Stomach (tissue), 8 donors: ENCODE measurements at regions not wholly inside any gene's neighbourhood (a gene's known extent, or its start where the extent isn't known, plus 50 kb on each side); places are given as distances from the start of the nearest gene placed in this dataset.

ENCODE experiments used
- DNase-seq, 2 donors: peaks; one replicate each; pipeline versions ENCODE4 v3.0.0 to v3.0.0-alpha.2; 2013 to 2019
- H3K27ac ChIP-seq, 5 donors: fragments of 200-600 bp in 4 of 5; sonication (generic) in 4 of 5; one replicate each; pipeline ENCODE4 v1.5.1; 2013 to 2019; ENCODE audit warnings: mild to moderate bottlenecking in 1 of 5, moderate library complexity in 1 of 5
- H3K27me3 ChIP-seq, 3 donors: fragments of 200-600 bp; sonication (generic); one replicate each; pipeline ENCODE4 v1.5.1; 2017 to 2019; ENCODE audit warnings: mixed run types in 1 of 3
- H3K36me3 ChIP-seq, 4 donors: fragments of 200-600 bp; sonication (generic); 1 replicate in 3 of 4; 2 replicates in 1 of 4; pipeline ENCODE4 v1.5.1; 2016 to 2019
- H3K4me1 ChIP-seq, 4 donors: fragments of 200-600 bp; sonication (generic); one replicate each; pipeline ENCODE4 v1.5.1; 2016 to 2019
- H3K4me3 ChIP-seq, 4 donors: fragments of 200-600 bp; sonication (generic) in 3 of 4; one replicate each; pipeline ENCODE4 v1.5.1; 2016 to 2019; ENCODE audit warnings: mild to moderate bottlenecking in 1 of 4
- H3K9me3 ChIP-seq, 4 donors: fragments of 200-600 bp; sonication (generic); one replicate each; pipeline ENCODE4 v1.5.1; 2016 to 2019
- EP300 ChIP-seq: sonication (generic); formaldehyde crosslinking; IDR thresholded peaks from one replicate; pipeline ENCODE4 v1.6.1; 2017; ENCODE audit warnings: antibody characterized with exemption
- POLR2A ChIP-seq, 4 donors: fragments of 450-650 bp; IDR thresholded peaks; one replicate each; pipeline ENCODE4 v1.6.1; 2016; ENCODE audit warnings: antibody characterized with exemption in 4 of 4, control low read depth in 2 of 4, mild to moderate bottlenecking in 1 of 4, moderate library complexity in 1 of 4
- POLR2AphosphoS5 ChIP-seq, 3 donors: sonication (generic); formaldehyde crosslinking; IDR thresholded peaks; one replicate each; pipeline ENCODE4 v1.6.1; 2016; ENCODE audit warnings: antibody characterized with exemption in 3 of 3
- WGBS, 5 donors: extraction: QIAGEN DNeasy Blood & Tissue Kit in 3 of 5; methylation state at CpG; one replicate each; pipeline versions ENCODE4 v1.1.5 to v1.1.7; 2013 to 2018; 5-methylcytosine and 5-hydroxymethylcytosine counted together
- intact Hi-C: fragments of 100-400 bp; cut with DNase I; formaldehyde crosslinking; loops from one replicate; pipeline ENCODE4 v1.15.1; 2023; ENCODE audit warnings: low total_unique reads
- small RNA-seq, 4 donors: library from RNA; depleted of rRNA; stranded (forward); fragments of <200 nt; gene quantifications; one replicate each; pipeline ENCODE3, GENCODE V24; 2016
- TF ChIP-seq, protein P1 (sequence below), 7 experiments: fragments of 450-650 bp in 4 of 7; fragments of 200-600 bp in 3 of 7; sonication (generic) in 3 of 7; IDR thresholded peaks; one replicate each; pipeline ENCODE4 v1.5.1; 2016 to 2019; ENCODE audit warnings: antibody characterized with exemption in 7 of 7, control low read depth in 2 of 7, mild to moderate bottlenecking in 1 of 7
- donor health status: healthy with polysubstance abuse.
- donor health status: Bipolar disorder and iron deficiency.
- donor health status: healthy.

GRCh38 chr7:155864991-155865690 lies 52.9 kb upstream of the SHH start:
- peak in 1 of 2 donors; percentile 24 for DNase-seq
- intact Hi-C loops = no loop called here
- no peaks in the 10 kb centered on the region for H3K36me3 ChIP-seq
- TF ChIP-seq POLR2AphosphoS5 (IDR thresholded peaks at IDR 0.05) = no peak
- peak overlapping the region in 2 of 5 donors; percentile 33 to 63 for H3K27ac ChIP-seq
- WGBS, 5 donors = 79 to 86% (median 82%) methylated on average over 11 of the region's 11 CpGs
- peaks cover 0 to 43% (median 0%) of the 10 kb centered on the region in 3 donors for H3K27me3 ChIP-seq
- no peaks in the 10 kb centered on the region for H3K9me3 ChIP-seq
- peaks cover 18 to 36% (median 32%) of the 10 kb centered on the region in 4 donors for H3K4me1 ChIP-seq
- H3K4me3 ChIP-seq = no peak overlapping the region

DNA sequence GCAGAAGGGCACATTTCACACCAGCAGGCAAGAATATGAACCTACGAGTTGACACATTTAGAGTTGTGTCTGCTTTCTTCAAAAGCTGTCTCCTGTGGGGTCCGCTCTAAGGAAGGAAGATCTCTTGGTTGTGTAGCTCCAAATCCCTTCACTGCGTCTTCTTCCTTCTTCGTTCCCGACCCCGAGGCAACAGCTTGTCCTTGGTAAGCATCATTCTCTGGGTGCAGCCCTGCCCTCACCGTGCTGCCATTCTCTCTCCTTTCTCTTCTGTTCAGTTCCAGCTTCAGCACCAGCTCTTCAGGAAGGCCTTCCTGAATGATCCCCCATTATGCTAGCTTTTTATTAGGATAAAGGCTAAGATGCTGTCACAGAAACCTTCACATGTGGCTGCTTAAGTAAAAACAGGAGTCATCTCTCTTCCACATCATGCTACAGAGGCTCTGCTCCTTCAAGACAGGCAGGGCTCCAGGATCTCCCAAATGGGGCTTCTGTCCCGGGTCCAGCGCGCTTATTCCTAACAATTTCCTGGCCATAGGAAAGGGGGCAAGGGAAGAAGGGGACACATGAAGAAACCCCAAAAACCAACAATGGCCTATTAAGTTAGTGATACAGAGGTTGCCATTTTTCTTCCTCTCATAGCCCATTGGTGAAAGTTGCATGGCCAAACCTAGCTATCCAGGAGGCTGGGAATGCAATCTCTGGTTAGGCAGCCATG lies 52.2 kb upstream of the SHH start:
- 79 to 95% (median 91%) methylated on average over 10 of the region's 10 CpGs for WGBS, 5 donors
- peaks cover 0 to 43% (median 0%) of the 10 kb centered on the region in 3 donors for H3K27me3 ChIP-seq
- intact Hi-C loops = no loop called here
- H3K27ac ChIP-seq = no peak overlapping the region
- no peak overlapping the region for H3K4me3 ChIP-seq
- H3K4me1 ChIP-seq = peaks cover 18 to 36% (median 32%) of the 10 kb centered on the region in 4 donors
- no peak for DNase-seq
- TF ChIP-seq EP300 = no peak
- H3K36me3 ChIP-seq = no peaks in the 10 kb centered on the region
- H3K9me3 ChIP-seq = no peaks in the 10 kb centered on the region

DNA sequence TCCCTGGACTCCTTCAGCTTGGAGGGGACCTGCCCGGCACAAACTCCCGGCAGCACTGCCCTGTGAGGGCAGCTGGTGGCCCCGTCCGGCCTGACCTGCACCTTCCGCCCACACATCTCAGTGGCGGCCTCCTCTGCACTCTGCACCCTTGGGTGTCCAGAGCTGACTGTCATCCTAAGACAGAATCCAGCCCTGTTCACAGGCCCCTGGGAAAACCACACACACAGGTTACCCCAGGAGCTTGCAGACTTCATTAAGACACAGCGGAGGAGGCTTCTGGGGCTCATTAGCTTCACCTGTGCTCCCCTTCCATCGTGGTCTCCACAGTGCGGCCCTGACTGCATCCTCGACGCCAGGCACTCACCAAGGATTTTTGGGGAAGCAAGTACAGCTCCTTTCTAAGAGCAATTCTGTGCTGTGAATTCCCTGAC lies 51.5 kb upstream of the SHH start:
- DNase-seq = peak in 1 of 2 donors; percentile 17
- intact Hi-C loops = no loop called here

DNA sequence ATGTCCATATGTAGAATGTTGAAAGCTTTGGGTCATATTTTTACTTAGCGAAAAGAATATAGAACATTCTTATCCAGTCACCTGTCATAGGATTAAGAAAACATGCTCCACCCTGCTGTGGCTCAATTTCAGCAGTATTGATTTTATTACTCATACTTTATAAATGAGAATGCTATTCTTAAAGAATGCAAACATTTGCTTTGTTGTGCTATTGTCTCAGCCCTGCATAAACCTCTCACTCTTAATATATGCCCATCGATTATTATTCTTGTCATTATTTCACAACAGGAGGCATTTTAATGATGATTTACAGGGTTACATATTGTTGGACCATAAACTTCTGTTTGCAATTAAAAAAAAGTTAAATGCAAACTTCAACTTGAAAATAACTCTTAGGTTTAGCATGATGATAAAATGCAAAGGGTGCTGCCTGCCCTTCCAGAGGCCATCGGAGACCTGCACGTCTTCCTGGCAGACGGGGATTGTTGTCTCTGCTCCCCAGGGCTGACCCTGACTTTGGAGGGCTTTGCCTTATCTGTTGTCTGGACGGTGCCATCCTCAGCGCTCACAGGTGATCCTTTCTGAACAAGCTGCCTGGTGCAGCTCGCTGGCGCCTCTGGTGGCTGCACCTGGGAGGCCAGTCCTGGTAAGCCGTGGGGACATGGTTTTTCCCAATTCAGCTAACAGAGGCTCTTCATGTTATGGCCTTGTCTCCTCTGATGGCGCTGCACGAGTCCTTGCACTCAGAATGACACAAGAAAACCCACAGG lies 50.0 kb upstream of the SHH start:
- Histone ChIP-seq H3K4me3 (no peak overlapping the region), H3K9me3 (no peaks in the 10 kb centered on the region), H3K27ac (peak overlapping the region in 3 of 5 donors; percentile 42 to 64 (median 53)), H3K4me1 (peaks cover 14 to 36% (median 32%) of the 10 kb centered on the region in 4 donors), H3K27me3 (peaks cover 0 to 43% (median 0%) of the 10 kb centered on the region in 3 donors), H3K36me3 (no peaks in the 10 kb centered on the region)
- TF ChIP-seq POLR2AphosphoS5 (IDR thresholded peaks at IDR 0.05) = no peak
- TF ChIP-seq EP300 = no peak
- TF ChIP-seq, protein P1, sequence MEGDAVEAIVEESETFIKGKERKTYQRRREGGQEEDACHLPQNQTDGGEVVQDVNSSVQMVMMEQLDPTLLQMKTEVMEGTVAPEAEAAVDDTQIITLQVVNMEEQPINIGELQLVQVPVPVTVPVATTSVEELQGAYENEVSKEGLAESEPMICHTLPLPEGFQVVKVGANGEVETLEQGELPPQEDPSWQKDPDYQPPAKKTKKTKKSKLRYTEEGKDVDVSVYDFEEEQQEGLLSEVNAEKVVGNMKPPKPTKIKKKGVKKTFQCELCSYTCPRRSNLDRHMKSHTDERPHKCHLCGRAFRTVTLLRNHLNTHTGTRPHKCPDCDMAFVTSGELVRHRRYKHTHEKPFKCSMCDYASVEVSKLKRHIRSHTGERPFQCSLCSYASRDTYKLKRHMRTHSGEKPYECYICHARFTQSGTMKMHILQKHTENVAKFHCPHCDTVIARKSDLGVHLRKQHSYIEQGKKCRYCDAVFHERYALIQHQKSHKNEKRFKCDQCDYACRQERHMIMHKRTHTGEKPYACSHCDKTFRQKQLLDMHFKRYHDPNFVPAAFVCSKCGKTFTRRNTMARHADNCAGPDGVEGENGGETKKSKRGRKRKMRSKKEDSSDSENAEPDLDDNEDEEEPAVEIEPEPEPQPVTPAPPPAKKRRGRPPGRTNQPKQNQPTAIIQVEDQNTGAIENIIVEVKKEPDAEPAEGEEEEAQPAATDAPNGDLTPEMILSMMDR (IDR thresholded peaks at IDR 0.05) = no peak
- TF ChIP-seq POLR2A (IDR thresholded peaks at IDR 0.05) = no peak
- WGBS, 5 donors = 64 to 69% (median 66%) methylated on average over 12 of the region's 12 CpGs
- intact Hi-C loops = no loop called here
- DNase-seq = peak; percentile 25 to 48

More for the DNA sequence above, 51.5 kb upstream of the SHH start:
- no peak overlapping the region for H3K4me3 ChIP-seq
- H3K27ac ChIP-seq = no peak overlapping the region
- peaks cover 0 to 43% (median 0%) of the 10 kb centered on the region in 3 donors for H3K27me3 ChIP-seq
- whole genome bisulfite sequencing, 5 donors = 88 to 96% (median 92%) methylated on average over 11 of the region's 11 CpGs
- no peaks in the 10 kb centered on the region for H3K36me3 ChIP-seq
- peaks cover 18 to 36% (median 32%) of the 10 kb centered on the region in 4 donors for H3K4me1 ChIP-seq
- no peaks in the 10 kb centered on the region for H3K9me3 ChIP-seq
- TF ChIP-seq POLR2A (IDR thresholded peaks at IDR 0.05) = no peak
- no peak for TF ChIP-seq POLR2AphosphoS5 (IDR thresholded peaks at IDR 0.05)
- no peak for TF ChIP-seq EP300
- TF ChIP-seq, protein P1 (IDR thresholded peaks at IDR 0.05) = no peak

Small RNAs in the stretch of these regions (small RNA-seq; reads per million reads assigned to genes)
- gene AC093813.1 (0 reads per million in 4 donors), gene RF00019 (0 reads per million in 4 donors)
